Activated T-cell treated with anti-CD3 and anti-CD28 coated beads, Interleukin-2, amount 50 U/mL, for 4 hours (primary cell): ENCODE measurements at regions not wholly inside any gene's neighbourhood (a gene's known extent, or its start where the extent isn't known, plus 50 kb on each side); places are given as distances from the start of the nearest gene placed in this dataset.

Experiments used
- ATAC-seq, 2 donors: fragments of 200-7000 bp; cut with Tn5 transposase; one replicate each; pipeline ENCODE4 v1.10.0; 2021
- DNase-seq: peaks from one replicate; pipeline ENCODE4 v3.0.0-alpha.2; 2020
- H3K27me3 Mint-ChIP-seq: one replicate; pipeline ENCODE4 v1.8.0; 2021; ENCODE audit warnings: low read depth, mixed read lengths
- H3K36me3 Mint-ChIP-seq: one replicate; pipeline ENCODE4 v1.8.0; 2022; ENCODE audit warnings: mixed read lengths; ENCODE audit not compliant: insufficient read depth
- H3K4me1 Mint-ChIP-seq: one replicate; pipeline ENCODE4 v1.8.0; 2021; ENCODE audit warnings: low read depth, mixed read lengths
- H3K4me3 Mint-ChIP-seq: one replicate; pipeline ENCODE4 v1.8.0; 2021; ENCODE audit warnings: mild to moderate bottlenecking, moderate library complexity, mixed read lengths
- H3K9me3 Mint-ChIP-seq: one replicate; pipeline ENCODE4 v1.8.0; 2021; ENCODE audit warnings: mixed read lengths

DNA sequence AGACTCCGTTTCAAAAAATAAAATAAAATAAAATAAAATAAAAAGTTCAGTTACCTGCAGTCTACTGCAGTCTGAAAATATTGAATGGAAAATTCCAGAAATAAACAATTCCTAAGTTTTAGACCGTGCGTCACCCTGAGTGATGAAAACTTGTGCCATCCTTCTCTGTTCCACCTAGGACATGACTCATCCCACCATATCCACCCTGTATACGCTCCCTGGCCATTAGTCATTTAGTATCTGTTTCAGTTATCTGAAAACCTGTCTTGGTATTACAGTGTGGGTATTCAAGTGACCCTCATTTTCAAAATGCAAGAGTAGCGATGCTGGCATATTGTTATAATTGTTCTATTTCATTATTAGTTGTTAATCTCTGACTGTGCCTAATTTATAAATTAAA is 51.8 kb upstream of the TEX48 start:
- peaks cover 41% of the 10 kb centered on the region for H3K4me1 Mint-ChIP-seq
- ATAC-seq (peak; percentile 77 to 82), DNase-seq (no peak)
- H3K36me3 Mint-ChIP-seq, result no peaks in the 10 kb centered on the region
- H3K27me3 Mint-ChIP-seq, result no peaks in the 10 kb centered on the region
- H3K9me3 Mint-ChIP-seq, result no peaks in the 10 kb centered on the region
- no peak overlapping the region for H3K4me3 Mint-ChIP-seq

DNA sequence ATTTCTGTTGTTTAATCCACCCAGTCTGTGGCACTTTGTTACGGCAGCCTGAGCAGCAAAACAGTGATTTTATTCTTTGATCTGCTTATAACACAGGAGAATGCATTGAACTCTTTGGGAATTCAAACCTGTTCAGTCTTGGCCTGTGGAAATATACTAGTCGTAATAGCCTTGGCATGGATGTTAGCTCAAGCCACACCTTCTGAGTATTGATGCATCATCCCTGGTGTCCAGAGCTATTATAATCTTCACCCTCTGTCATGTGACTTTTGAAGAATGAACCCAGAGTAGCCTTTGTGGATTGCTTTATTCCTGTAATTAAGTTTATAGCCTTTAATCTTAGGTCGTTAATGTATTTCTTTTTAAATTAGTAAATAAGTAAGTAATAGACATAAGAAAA is 50.8 kb upstream of the TEX48 start:
- DNase-seq, result no peak
- Mint-ChIP-seq H3K27me3 (no peaks in the 10 kb centered on the region), H3K9me3 (peaks cover 5% of the 10 kb centered on the region), H3K36me3 (no peaks in the 10 kb centered on the region), H3K4me1 (peaks cover 33% of the 10 kb centered on the region), H3K4me3 (no peak overlapping the region)
- no peak for ATAC-seq
